SU-DHL-6 (cell line): ENCODE measurements at regions not wholly inside any gene's neighbourhood (a gene's known extent, or its start where the extent isn't known, plus 50 kb on each side); places are given as distances from the start of the nearest gene placed in this dataset.

ENCODE experiments used
- CTCF ChIP-seq: fragments of 200-600 bp; sonication (generic); IDR thresholded peaks from one replicate; pipeline ENCODE4 v1.5.1; 2017; ENCODE audit warnings: antibody characterized with exemption, mild to moderate bottlenecking, low read length, moderate library complexity; ENCODE audit not compliant: insufficient read depth, poor library complexity, severe bottlenecking
- EZH2phosphoT487 ChIP-seq: fragments of 200-600 bp; sonication (generic), shearing (Covaris generic); conservative IDR thresholded peaks from 2 replicates; pipeline ENCODE4 v1.6.1; 2018; ENCODE audit warnings: mild to moderate bottlenecking, antibody characterized with exemption, low read length, moderate library complexity, mixed read lengths

GRCh38 chr9:107694390-107694789 is 204.8 kb upstream of the KLF4 start:
- no peak for TF ChIP-seq CTCF
- no peak for TF ChIP-seq EZH2phosphoT487
